Smooth muscle cell (in vitro differentiated cells): ENCODE measurements at regions not wholly inside any gene's neighbourhood (a gene's known extent, or its start where the extent isn't known, plus 50 kb on each side); places are given as distances from the start of the nearest gene placed in this dataset.

ENCODE experiments used
- DNase-seq: peaks from one replicate; lab custom pipeline; 2025; ENCODE audit not compliant: unreplicated experiment; lab: John Stamatoyannopoulos, UW
- H2AFZ ChIP-seq: fragments of 200-600 bp; sonication (generic); 2 replicates; pipeline ENCODE4 v1.6.0; 2016; ENCODE audit warnings: antibody characterized with exemption, low read depth, mild to moderate bottlenecking
- H3F3A ChIP-seq: fragments of 200-600 bp; sonication (generic); 2 replicates; pipeline ENCODE4 v1.6.0; 2017; ENCODE audit warnings: antibody characterized with exemption, low read depth
- H3K27ac ChIP-seq: fragments of 200-600 bp; sonication (generic); 2 replicates; pipeline ENCODE4 v1.5.1; 2016; ENCODE audit warnings: low read depth, mild to moderate bottlenecking
- H3K27me3 ChIP-seq: fragments of 200-600 bp; sonication (generic); 2 replicates; pipeline ENCODE4 v1.6.1; 2016; ENCODE audit warnings: low read depth, mild to moderate bottlenecking
- H3K36me3 ChIP-seq: fragments of 200-600 bp; sonication (generic); 2 replicates; pipeline ENCODE4 v1.5.1; 2016; ENCODE audit warnings: low read depth
- H3K4me1 ChIP-seq: fragments of 200-600 bp; sonication (generic); 2 replicates; pipeline ENCODE4 v1.5.1; 2016; ENCODE audit warnings: low read depth
- H3K4me2 ChIP-seq: fragments of 200-600 bp; sonication (generic); 2 replicates; pipeline ENCODE4 v1.6.0; 2016; ENCODE audit warnings: mild to moderate bottlenecking
- H3K4me3 ChIP-seq: fragments of 200-600 bp; sonication (generic); 2 replicates; pipeline ENCODE4 v1.5.1; 2016; ENCODE audit warnings: mild to moderate bottlenecking
- H3K79me2 ChIP-seq: fragments of 200-600 bp; sonication (generic); 2 replicates; pipeline ENCODE4 v1.6.0; 2016; ENCODE audit warnings: low read depth, mild to moderate bottlenecking
- H3K9ac ChIP-seq: fragments of 200-600 bp; sonication (generic); 2 replicates; pipeline ENCODE4 v1.6.0; 2016; ENCODE audit warnings: low read depth
- H3K9me3 ChIP-seq: fragments of 200-600 bp; sonication (generic); replicated peaks from 2 replicates; pipeline ENCODE4 v1.5.1; 2016; ENCODE audit warnings: low read depth
- H4K20me1 ChIP-seq: fragments of 200-600 bp; sonication (generic); 2 replicates; pipeline ENCODE4 v1.6.0; 2016; ENCODE audit warnings: low read depth
- CTCF ChIP-seq: fragments of 200-600 bp; sonication (generic); IDR thresholded peaks from 2 replicates; pipeline ENCODE4 v1.5.1; 2017; ENCODE audit warnings: borderline replicate concordance, mild to moderate bottlenecking, antibody characterized with exemption; ENCODE audit not compliant: insufficient read depth, poor library complexity, severe bottlenecking
- WGBS: methylation state at CpG from one replicate; pipeline ENCODE4 v1.1.7; 2016; ENCODE audit warnings: low lambda C conversion rate; 5-methylcytosine and 5-hydroxymethylcytosine counted together

- no peak for DNase-seq
- Histone ChIP-seq H3K27me3 (no peaks in the 10 kb centered on the region), H3F3A (no peaks in the 10 kb centered on the region), H3K4me3 (no peak overlapping the region), H3K27ac (no peak overlapping the region), H2AFZ (no peak overlapping the region), H3K79me2 (no peaks in the 10 kb centered on the region), H3K4me1 (no peaks in the 10 kb centered on the region), H3K9me3 (no peaks in the 10 kb centered on the region), H3K36me3 (no peaks in the 10 kb centered on the region), H4K20me1 (no peaks in the 10 kb centered on the region), H3K4me2 (no peak overlapping the region), H3K9ac (no peak overlapping the region)
- TF ChIP-seq CTCF: no peak
- 82% methylated on average over 3 of the region's 3 CpGs for WGBS
These were observed 313.5 kb upstream of the ESRRG start for GRCh38 chr1:217036757-217037156.

GRCh38 chr1:217032715-217033367, 309.6 kb upstream of the ESRRG start:
- Histone ChIP-seq H3K36me3 (no peaks in the 10 kb centered on the region), H3K4me3 (no peak overlapping the region), H3K27ac (no peak overlapping the region), H4K20me1 (no peaks in the 10 kb centered on the region), H3K9ac (no peak overlapping the region), H3K4me2 (no peak overlapping the region), H2AFZ (no peak overlapping the region), H3F3A (no peaks in the 10 kb centered on the region), H3K79me2 (no peaks in the 10 kb centered on the region), H3K27me3 (no peaks in the 10 kb centered on the region), H3K9me3 (no peaks in the 10 kb centered on the region), H3K4me1 (no peaks in the 10 kb centered on the region)
- 93% methylated on average over 4 of the region's 4 CpGs for WGBS
- no peak for TF ChIP-seq CTCF
- no peak for DNase-seq

- Histone ChIP-seq H3K79me2 (no peaks in the 10 kb centered on the region), H3K27ac (peak overlapping the region; percentile 44), H4K20me1 (no peaks in the 10 kb centered on the region), H2AFZ (no peak overlapping the region), H3K4me2 (no peak overlapping the region), H3K9me3 (no peaks in the 10 kb centered on the region), H3F3A (no peaks in the 10 kb centered on the region), H3K9ac (no peak overlapping the region), H3K4me1 (no peaks in the 10 kb centered on the region), H3K4me3 (no peak overlapping the region), H3K27me3 (peaks cover 4% of the 10 kb centered on the region), H3K36me3 (no peaks in the 10 kb centered on the region)
- no peak for TF ChIP-seq CTCF
- no peak for DNase-seq
- WGBS: 66% methylated on average over 13 of the region's 13 CpGs
These were observed 306.3 kb upstream of the ESRRG start for GRCh38 chr1:217029281-217030157.
